DMS153 treated with DMSO at 0.1 percent for 48 hours (cell line): ENCODE measurements at regions not wholly inside any gene's neighbourhood (a gene's known extent, or its start where the extent isn't known, plus 50 kb on each side); places are given as distances from the start of the nearest gene placed in this dataset.
"Not testable (repeated sequence)": the region's sequence is repeated elsewhere in the genome, so short reads cannot be mapped to it uniquely, and the experiment has no call there.

Source experiments
- DNase-seq: peaks from one replicate; lab custom pipeline; 2025; ENCODE audit not compliant: unreplicated experiment; lab: John Stamatoyannopoulos, UW

- DNase-seq, result no peak
Measured at GRCh38 chr4:127400276-127400675, 232.5 kb upstream of the INTU start.

GRCh38 chr4:127400731-127401346 lies 231.9 kb upstream of the INTU start:
- DNase-seq, result peak; percentile 6

GRCh38 chr4:127403471-127404084 lies 229.2 kb upstream of the INTU start:
- no peak for DNase-seq

- no peak for DNase-seq
Measured at GRCh38 chr4:127406187-127406586, 226.6 kb upstream of the INTU start.

- DNase-seq, result not testable (repeated sequence)
Measured at GRCh38 chr4:127407572-127407971, 225.2 kb upstream of the INTU start.

- DNase-seq, result no peak
Measured at GRCh38 chr4:127410201-127410600, 222.6 kb upstream of the INTU start.

GRCh38 chr4:127410644-127411043 lies 222.1 kb upstream of the INTU start:
- DNase-seq, result no peak

- DNase-seq, result no peak
Measured at GRCh38 chr4:127414951-127415606, 217.7 kb upstream of the INTU start.

- DNase-seq, result no peak
Measured at GRCh38 chr4:127416115-127416514, 216.6 kb upstream of the INTU start.

GRCh38 chr4:127417885-127418535 lies 214.7 kb upstream of the INTU start:
- DNase-seq, result no peak

GRCh38 chr4:127419431-127419830 lies 213.3 kb upstream of the INTU start:
- no peak for DNase-seq

GRCh38 chr4:127421437-127421836 lies 211.3 kb upstream of the INTU start:
- DNase-seq, result no peak

GRCh38 chr4:127425202-127425845 lies 207.4 kb upstream of the INTU start:
- DNase-seq, result no peak

- no peak for DNase-seq
Measured at GRCh38 chr4:127425851-127426250, 206.9 kb upstream of the INTU start.

GRCh38 chr4:127441571-127441970 lies 191.2 kb upstream of the INTU start:
- DNase-seq, result no peak

- no peak for DNase-seq
Measured at GRCh38 chr4:127445471-127445870, 187.3 kb upstream of the INTU start.

- DNase-seq, result no peak
Measured at GRCh38 chr4:127446427-127446885, 186.3 kb upstream of the INTU start.

GRCh38 chr4:127448986-127449385 lies 183.8 kb upstream of the INTU start:
- DNase-seq, result no peak

GRCh38 chr4:127449449-127449848 lies 183.3 kb upstream of the INTU start:
- no peak for DNase-seq

- no peak for DNase-seq
Measured at GRCh38 chr4:127450276-127450675, 182.5 kb upstream of the INTU start.

- no peak for DNase-seq
Measured at GRCh38 chr4:127463883-127464282, 168.9 kb upstream of the INTU start.
